Nephron (organoid): ENCODE measurements at regions not wholly inside any gene's neighbourhood (a gene's known extent, or its start where the extent isn't known, plus 50 kb on each side); places are given as distances from the start of the nearest gene placed in this dataset.
"Not testable (repeated sequence)": the region's sequence is repeated elsewhere in the genome, so short reads cannot be mapped to it uniquely, and the experiment has no call there.

Source experiments
- H3K27ac Mint-ChIP-seq, 3 experiments: 2 replicates each; pipeline ENCODE4 v1.8.0; 2020; ENCODE audit warnings: mixed read lengths in 3 of 3, mild to moderate bottlenecking in 2 of 3, moderate library complexity in 1 of 3
- H3K27me3 Mint-ChIP-seq: 2 replicates; pipeline ENCODE4 v1.8.0; 2021; ENCODE audit warnings: low read depth, mild to moderate bottlenecking, moderate library complexity, mixed read lengths
- H3K36me3 Mint-ChIP-seq: 2 replicates; pipeline ENCODE4 v1.8.0; 2020; ENCODE audit warnings: low read depth, mixed read lengths
- H3K4me1 Mint-ChIP-seq: 2 replicates; pipeline ENCODE4 v1.8.0; 2020; ENCODE audit warnings: mixed read lengths
- H3K4me3 Mint-ChIP-seq, 3 experiments: 2 replicates each; pipeline ENCODE4 v1.8.0; 2020; ENCODE audit warnings: mild to moderate bottlenecking in 3 of 3, mixed read lengths in 3 of 3, moderate library complexity in 2 of 3
- H3K9me3 Mint-ChIP-seq: 2 replicates; pipeline ENCODE4 v1.8.0; 2020; ENCODE audit warnings: mixed read lengths
- TF ChIP-seq, protein P1 (sequence below), 3 experiments: fragments of 200-600 bp; sonication (generic); IDR thresholded peaks; one replicate each; pipeline ENCODE4 v1.5.0; 2021; ENCODE audit warnings: antibody characterized with exemption in 3 of 3; ENCODE audit not compliant: unreplicated experiment in 3 of 3

DNA sequence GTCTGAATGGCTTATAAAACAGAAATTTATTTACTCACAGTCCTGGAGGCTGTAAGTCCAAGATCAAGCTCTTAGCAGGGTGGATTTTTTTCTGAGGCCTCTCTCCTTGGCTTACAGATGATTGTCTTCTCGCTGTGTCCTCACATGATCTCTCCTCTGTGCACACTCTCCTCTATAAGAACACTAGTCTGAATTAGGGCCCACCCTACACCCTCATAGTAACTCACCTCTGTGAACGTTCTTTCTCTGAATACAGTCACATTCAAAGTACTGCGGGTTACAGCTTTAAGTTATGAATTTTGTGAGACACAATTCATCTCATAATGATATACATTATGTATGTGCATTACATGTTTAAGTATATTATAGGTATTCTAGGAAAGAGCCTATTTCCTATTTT, 135.7 kb upstream of the ATXN7L3B start:
- Mint-ChIP-seq H3K27ac (no peak overlapping the region), H3K9me3 (no peaks in the 10 kb centered on the region), H3K4me1 (no peaks in the 10 kb centered on the region), H3K36me3 (no peaks in the 10 kb centered on the region), H3K27me3 (no peaks in the 10 kb centered on the region), H3K4me3 (no peak overlapping the region)
- TF ChIP-seq, protein P1, sequence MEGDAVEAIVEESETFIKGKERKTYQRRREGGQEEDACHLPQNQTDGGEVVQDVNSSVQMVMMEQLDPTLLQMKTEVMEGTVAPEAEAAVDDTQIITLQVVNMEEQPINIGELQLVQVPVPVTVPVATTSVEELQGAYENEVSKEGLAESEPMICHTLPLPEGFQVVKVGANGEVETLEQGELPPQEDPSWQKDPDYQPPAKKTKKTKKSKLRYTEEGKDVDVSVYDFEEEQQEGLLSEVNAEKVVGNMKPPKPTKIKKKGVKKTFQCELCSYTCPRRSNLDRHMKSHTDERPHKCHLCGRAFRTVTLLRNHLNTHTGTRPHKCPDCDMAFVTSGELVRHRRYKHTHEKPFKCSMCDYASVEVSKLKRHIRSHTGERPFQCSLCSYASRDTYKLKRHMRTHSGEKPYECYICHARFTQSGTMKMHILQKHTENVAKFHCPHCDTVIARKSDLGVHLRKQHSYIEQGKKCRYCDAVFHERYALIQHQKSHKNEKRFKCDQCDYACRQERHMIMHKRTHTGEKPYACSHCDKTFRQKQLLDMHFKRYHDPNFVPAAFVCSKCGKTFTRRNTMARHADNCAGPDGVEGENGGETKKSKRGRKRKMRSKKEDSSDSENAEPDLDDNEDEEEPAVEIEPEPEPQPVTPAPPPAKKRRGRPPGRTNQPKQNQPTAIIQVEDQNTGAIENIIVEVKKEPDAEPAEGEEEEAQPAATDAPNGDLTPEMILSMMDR (IDR thresholded peaks at IDR 0.05; ENCODE audit: unreplicated experiment in 3 of 3), result no peak

DNA sequence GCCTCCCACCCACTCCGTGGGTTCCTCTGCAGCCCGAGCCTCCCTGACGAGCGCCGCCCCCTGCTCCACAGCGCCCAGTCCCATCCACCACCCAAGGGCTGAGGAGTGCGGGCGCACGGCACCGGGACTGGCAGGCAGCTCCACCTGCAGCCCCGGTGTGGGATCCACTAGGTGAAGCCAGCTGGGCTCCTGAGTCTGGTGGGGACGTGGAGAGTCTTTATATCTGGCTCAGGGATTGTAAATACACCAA, 134.5 kb upstream of the ATXN7L3B start:
- not testable (repeated sequence) for H3K27me3 Mint-ChIP-seq, H3K27ac Mint-ChIP-seq, H3K9me3 Mint-ChIP-seq, H3K4me1 Mint-ChIP-seq, H3K36me3 Mint-ChIP-seq, H3K4me3 Mint-ChIP-seq

DNA sequence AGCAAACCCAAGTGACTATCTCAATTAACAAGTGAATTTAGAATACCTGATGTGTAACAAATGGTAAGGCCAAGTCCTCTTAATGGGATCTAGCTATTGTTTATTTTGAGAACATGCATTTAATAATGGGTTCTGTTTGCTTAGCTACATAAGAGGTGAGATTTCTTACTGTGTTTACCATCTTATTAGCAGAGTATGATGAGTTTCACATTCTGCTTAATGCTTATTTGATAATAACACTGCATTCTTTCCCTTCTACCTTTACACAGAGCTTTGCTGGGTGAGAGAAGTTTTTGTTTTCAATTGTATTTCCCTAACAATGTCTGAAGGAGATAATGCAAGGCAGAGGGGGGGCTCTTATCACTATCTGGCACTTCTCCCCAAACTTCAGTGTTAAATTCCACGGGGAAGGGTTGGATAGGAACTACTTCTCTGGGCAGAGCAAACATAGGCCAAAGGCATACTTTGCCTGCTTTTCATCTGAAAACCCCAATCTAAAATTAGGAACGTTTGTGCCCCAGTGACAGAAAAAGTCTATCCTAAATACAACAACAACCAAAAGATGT, 129.0 kb upstream of the ATXN7L3B start:
- H3K4me1 Mint-ChIP-seq, result no peaks in the 10 kb centered on the region
- H3K36me3 Mint-ChIP-seq, result no peaks in the 10 kb centered on the region
- no peak overlapping the region for H3K4me3 Mint-ChIP-seq
- H3K9me3 Mint-ChIP-seq, result no peaks in the 10 kb centered on the region
- TF ChIP-seq, protein P1 (IDR thresholded peaks at IDR 0.05; ENCODE audit: unreplicated experiment in 3 of 3), result no peak
- no peak overlapping the region for H3K27ac Mint-ChIP-seq
- H3K27me3 Mint-ChIP-seq, result no peaks in the 10 kb centered on the region

DNA sequence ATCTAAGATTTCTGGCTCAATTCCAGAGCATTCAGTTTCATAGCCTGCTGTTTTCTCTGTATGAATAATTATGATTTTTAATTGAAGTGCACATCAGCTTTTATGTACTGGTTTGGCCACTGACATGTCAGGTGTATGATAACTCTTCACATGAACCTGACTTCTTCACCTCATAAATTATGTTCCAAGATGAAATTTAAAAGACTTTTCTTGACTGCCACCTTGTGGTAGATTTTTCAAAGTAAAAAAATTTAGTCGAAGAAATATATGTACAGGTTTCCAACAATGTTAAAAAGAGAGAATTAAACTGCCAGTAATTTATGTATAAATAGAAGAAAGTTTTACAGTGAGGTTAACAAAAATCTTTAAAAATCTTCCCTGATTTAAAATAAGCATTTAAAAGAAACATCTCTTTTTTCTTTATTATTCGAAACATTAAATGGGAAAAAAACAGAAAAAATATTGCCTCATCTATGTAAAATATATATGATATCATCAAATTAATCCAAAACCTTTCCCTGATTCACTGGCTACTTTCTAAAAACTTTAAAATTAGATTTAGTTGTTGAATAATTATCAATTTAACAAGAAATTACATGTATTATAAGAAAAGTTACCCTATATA, 124.9 kb upstream of the ATXN7L3B start:
- Mint-ChIP-seq H3K4me3 (no peak overlapping the region), H3K9me3 (no peaks in the 10 kb centered on the region), H3K27ac (no peak overlapping the region), H3K4me1 (no peaks in the 10 kb centered on the region), H3K27me3 (no peaks in the 10 kb centered on the region), H3K36me3 (no peaks in the 10 kb centered on the region)
- TF ChIP-seq, protein P1 (IDR thresholded peaks at IDR 0.05; ENCODE audit: unreplicated experiment in 3 of 3), result peak; percentile 51 to 64 (median 59)

DNA sequence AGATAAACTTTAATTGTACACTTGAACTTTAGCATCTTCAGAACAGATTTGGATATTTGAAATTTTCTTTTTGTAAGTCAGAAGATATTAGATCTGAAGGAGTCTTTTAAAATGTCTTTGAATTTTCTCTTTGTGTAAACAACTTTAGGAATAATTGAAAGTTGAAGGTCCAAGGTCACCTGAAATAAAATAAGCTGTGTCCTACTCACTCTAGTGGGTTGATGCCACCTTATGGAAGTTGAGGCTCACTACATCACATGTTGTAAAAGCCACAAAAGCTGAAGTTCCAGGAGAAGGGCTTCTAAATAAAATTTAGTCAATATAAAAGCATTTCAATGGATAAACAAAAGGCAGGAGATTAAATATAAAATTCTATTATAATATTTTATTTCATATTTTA, 122.0 kb upstream of the ATXN7L3B start:
- Mint-ChIP-seq H3K9me3 (no peaks in the 10 kb centered on the region), H3K4me1 (no peaks in the 10 kb centered on the region), H3K27ac (no peak overlapping the region), H3K36me3 (no peaks in the 10 kb centered on the region), H3K4me3 (no peak overlapping the region), H3K27me3 (no peaks in the 10 kb centered on the region)
- TF ChIP-seq, protein P1 (IDR thresholded peaks at IDR 0.05; ENCODE audit: unreplicated experiment in 3 of 3), result peak; percentile 57 to 70 (median 68)

DNA sequence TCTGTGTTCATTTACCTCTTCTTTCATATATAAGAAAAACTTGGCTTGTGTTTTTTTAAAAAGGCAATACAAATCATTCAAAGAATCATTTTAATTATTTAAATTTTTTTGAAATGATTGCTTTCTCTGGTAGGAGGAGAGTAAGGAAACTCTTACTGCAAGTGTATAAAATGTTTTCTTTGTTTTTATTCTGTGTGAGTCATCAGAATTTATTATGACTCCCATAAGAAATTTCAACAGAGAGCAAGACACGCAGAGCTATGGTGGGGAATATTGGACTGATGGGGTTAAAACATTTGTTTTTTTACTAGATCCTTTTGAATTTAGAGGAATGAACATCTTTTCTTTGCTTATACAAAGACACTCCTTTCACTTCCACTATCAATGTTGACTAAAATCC, 119.1 kb upstream of the ATXN7L3B start:
- Mint-ChIP-seq H3K4me3 (no peak overlapping the region), H3K4me1 (no peaks in the 10 kb centered on the region), H3K36me3 (no peaks in the 10 kb centered on the region), H3K9me3 (no peaks in the 10 kb centered on the region), H3K27ac (no peak overlapping the region), H3K27me3 (no peaks in the 10 kb centered on the region)
- TF ChIP-seq, protein P1 (IDR thresholded peaks at IDR 0.05; ENCODE audit: unreplicated experiment in 3 of 3), result no peak
